ENCODE measurements at regions not wholly inside any gene's neighbourhood (a gene's known extent, or its start where the extent isn't known, plus 50 kb on each side); places are given as distances from the start of the nearest gene placed in this dataset.

DNA sequence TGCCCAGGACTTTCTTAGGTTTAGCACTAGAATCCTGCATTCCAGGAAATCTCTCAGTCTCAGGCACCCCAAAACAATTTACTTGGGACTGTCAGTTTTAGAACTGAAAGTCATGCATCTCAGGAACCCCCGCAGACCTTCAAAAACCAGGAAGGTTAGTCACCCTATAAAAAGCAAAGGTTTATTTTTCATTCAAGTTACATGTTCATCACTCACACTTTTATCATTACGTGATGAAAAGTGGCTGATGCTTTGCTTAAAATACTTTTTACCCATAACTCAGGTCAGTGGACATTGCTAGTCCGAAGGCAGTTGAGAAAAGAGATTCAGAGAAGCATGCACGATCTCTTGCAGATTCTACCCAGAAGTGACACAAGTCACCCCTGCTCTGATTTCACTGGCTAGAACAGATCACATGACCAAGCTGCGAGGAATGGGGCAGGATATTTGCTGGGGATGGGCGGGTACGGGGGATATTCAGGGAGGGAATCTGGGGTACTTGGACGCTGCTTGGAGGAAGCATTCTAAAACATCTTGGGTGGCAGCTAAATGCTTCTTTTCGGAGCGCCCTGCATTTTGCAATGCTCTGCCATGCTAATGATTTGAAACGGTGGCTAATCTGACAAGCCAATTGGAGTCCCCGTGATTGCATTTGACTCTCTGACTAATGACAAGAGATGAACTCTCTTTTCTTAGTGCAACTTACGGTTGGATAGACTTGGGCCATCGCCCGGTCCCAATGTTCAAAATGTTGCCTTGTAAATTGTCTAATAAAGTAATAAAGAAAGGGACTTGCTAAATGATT, 110.2 kb downstream of the MIAT start:
- DNase-seq = no peak
- Histone ChIP-seq H3K18ac (ENCODE audit: insufficient read length, low read depth, low read length) (no peak overlapping the region), H3K56ac (ENCODE audit: insufficient read length, low read depth, low read length) (no peak overlapping the region), H3K79me2 (ENCODE audit: insufficient read depth, low read length) (no peaks in the 10 kb centered on the region), H2BK5ac (ENCODE audit: insufficient read length, low read length) (no peak overlapping the region), H2BK12ac (ENCODE audit: insufficient read length, low read depth, low read length) (no peak overlapping the region), H4K5ac (ENCODE audit: insufficient read length, low read depth, low read length) (no peak overlapping the region), H3K9me3 (ENCODE audit: control insufficient read depth, low read depth, low read length) (no peaks in the 10 kb centered on the region), H3K27ac (ENCODE audit: insufficient read length, low read depth, low read length) (no peak overlapping the region), H3K23me2 (ENCODE audit: insufficient read length, low read depth, low read length, poor library complexity, severe bottlenecking) (no peaks in the 10 kb centered on the region), H2AK5ac (ENCODE audit: insufficient read length, low read length) (no peak overlapping the region), H3K4me1 (ENCODE audit: insufficient read depth, low read length) (no peaks in the 10 kb centered on the region; the same call in 1 of the 2 replicates), H3T11ph (ENCODE audit: low read length) (no peak overlapping the region), H3K23ac (ENCODE audit: insufficient read length, low read depth, low read length) (no peak overlapping the region), H2BK20ac (ENCODE audit: low read depth, low read length, poor library complexity, severe bottlenecking) (no peak overlapping the region), H4K91ac (ENCODE audit: insufficient read length, low read depth, low read length) (no peak overlapping the region), H2BK15ac (ENCODE audit: low read depth, low read length) (no peak overlapping the region), H3K4me2 (ENCODE audit: insufficient read depth, insufficient read length, low read length) (no peak overlapping the region), H4K20me1 (ENCODE audit: control insufficient read depth, insufficient read depth, insufficient read length) (no peaks in the 10 kb centered on the region), H3K14ac (ENCODE audit: insufficient read depth, low read length) (no peak overlapping the region), H3K4ac (ENCODE audit: low read depth, low read length) (no peak overlapping the region), H2AFZ (ENCODE audit: low read length) (no peak overlapping the region), H3K79me1 (ENCODE audit: insufficient read depth, low read depth, low read length, poor library complexity, severe bottlenecking) (no peaks in the 10 kb centered on the region), H3K27me3 (ENCODE audit: insufficient read depth, low read length) (no peaks in the 10 kb centered on the region), H4K8ac (replicated peaks; ENCODE audit: insufficient read length, low read depth, low read length) (no peak overlapping the region), H2BK120ac (ENCODE audit: low read depth, low read length, poor library complexity, severe bottlenecking) (no peak overlapping the region), H3K9ac (ENCODE audit: extremely low read depth, insufficient read length, low read length) (no peak overlapping the region)
- Mint-ChIP-seq H3K36me3 (ENCODE audit: insufficient read depth in 1 of 3, low read depth in 3 of 3) (peaks cover 3 to 9% (median 4%) of the 10 kb centered on the region in 3 experiments; a peak in 6 of 7 replicates), H3K4me3 (no peak overlapping the region), H3K9me3 (peaks cover 8 to 9% of the 10 kb centered on the region in 2 experiments), H3K27me3 (ENCODE audit: low read depth) (peaks cover 4% of the 10 kb centered on the region), H3K4me1 (peaks cover 11 to 18% of the 10 kb centered on the region in 2 experiments), H3K27ac (no peak overlapping the region)
- TF ChIP-seq, protein P1, sequence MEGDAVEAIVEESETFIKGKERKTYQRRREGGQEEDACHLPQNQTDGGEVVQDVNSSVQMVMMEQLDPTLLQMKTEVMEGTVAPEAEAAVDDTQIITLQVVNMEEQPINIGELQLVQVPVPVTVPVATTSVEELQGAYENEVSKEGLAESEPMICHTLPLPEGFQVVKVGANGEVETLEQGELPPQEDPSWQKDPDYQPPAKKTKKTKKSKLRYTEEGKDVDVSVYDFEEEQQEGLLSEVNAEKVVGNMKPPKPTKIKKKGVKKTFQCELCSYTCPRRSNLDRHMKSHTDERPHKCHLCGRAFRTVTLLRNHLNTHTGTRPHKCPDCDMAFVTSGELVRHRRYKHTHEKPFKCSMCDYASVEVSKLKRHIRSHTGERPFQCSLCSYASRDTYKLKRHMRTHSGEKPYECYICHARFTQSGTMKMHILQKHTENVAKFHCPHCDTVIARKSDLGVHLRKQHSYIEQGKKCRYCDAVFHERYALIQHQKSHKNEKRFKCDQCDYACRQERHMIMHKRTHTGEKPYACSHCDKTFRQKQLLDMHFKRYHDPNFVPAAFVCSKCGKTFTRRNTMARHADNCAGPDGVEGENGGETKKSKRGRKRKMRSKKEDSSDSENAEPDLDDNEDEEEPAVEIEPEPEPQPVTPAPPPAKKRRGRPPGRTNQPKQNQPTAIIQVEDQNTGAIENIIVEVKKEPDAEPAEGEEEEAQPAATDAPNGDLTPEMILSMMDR (conservative IDR thresholded peaks at IDR 0.05) = no peak
- WGBS (ENCODE audit: extremely low coverage, insufficient read length, low lambda C conversion rate) = no CpG with 5 or more reads among the region's 15 CpGs
